ENCODE measurements at regions not wholly inside any gene's neighbourhood (a gene's known extent, or its start where the extent isn't known, plus 50 kb on each side); places are given as distances from the start of the nearest gene placed in this dataset.

DNA sequence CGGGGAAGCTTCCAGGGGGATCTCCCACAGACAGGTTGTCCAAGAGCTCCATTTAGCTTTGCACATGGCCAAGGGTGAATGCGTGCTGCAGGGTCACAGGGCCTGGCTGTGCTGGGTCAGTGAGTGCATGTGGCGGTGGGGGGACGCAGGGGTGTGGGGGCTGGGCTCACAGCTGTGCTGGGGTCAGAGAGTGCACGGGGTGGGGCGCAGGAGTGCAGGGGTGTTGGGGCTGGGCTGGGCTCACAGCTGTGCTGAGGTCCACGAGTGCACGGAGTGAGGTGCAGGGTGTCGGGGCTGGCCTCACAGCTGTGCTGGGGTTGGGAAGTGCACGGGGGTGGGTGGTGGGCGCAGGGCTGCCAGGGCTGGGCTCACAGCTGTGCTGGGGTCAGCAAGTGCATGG, 557.7 kb downstream of the BRD1 start:
- H3K4me3 ChIP-seq = no peak overlapping the region
- Mint-ChIP-seq H3K9me3 (peaks cover 12% of the 10 kb centered on the region), H3K27ac (peak overlapping the region; percentile 88), H3K27me3 (ENCODE audit: insufficient read depth, low read depth, poor library complexity) (peaks cover 27% of the 10 kb centered on the region), H3K4me1 (peaks cover 38% of the 10 kb centered on the region), H3K4me3 (peak overlapping the region; percentile 59), H3K36me3 (ENCODE audit: low read depth) (peaks cover 10% of the 10 kb centered on the region)
- H3F3A ChIP-seq (replicated peaks; ENCODE audit: low read depth) = no peaks in the 10 kb centered on the region
- ATAC-seq (peak; percentile 63), DNase-seq (ENCODE audit: low spot score) (no peak)
- no peak overlapping the region for H3K27ac ChIP-seq (ENCODE audit: low read depth)
- no peaks in the 10 kb centered on the region for H3K36me3 ChIP-seq (ENCODE audit: insufficient read depth)
- no peak overlapping the region for H3K4me2 ChIP-seq
- H3K79me2 ChIP-seq (replicated peaks; ENCODE audit: insufficient read depth) = no peaks in the 10 kb centered on the region
- TF ChIP-seq JUNB (IDR thresholded peaks at IDR 0.05; ENCODE audit: unreplicated experiment) (no peak), NANOG (IDR thresholded peaks at IDR 0.05; ENCODE audit: borderline replicate concordance) (no peak), CREB1 (CRISPR knock-in tag; IDR thresholded peaks at IDR 0.05; ENCODE audit: low read depth) (no peak)
- TF ChIP-seq, protein P1, sequence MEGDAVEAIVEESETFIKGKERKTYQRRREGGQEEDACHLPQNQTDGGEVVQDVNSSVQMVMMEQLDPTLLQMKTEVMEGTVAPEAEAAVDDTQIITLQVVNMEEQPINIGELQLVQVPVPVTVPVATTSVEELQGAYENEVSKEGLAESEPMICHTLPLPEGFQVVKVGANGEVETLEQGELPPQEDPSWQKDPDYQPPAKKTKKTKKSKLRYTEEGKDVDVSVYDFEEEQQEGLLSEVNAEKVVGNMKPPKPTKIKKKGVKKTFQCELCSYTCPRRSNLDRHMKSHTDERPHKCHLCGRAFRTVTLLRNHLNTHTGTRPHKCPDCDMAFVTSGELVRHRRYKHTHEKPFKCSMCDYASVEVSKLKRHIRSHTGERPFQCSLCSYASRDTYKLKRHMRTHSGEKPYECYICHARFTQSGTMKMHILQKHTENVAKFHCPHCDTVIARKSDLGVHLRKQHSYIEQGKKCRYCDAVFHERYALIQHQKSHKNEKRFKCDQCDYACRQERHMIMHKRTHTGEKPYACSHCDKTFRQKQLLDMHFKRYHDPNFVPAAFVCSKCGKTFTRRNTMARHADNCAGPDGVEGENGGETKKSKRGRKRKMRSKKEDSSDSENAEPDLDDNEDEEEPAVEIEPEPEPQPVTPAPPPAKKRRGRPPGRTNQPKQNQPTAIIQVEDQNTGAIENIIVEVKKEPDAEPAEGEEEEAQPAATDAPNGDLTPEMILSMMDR (conservative IDR thresholded peaks at IDR 0.05; ENCODE audit: low read depth in 2 of 2) = no peak
- TF ChIP-seq, protein P2, sequence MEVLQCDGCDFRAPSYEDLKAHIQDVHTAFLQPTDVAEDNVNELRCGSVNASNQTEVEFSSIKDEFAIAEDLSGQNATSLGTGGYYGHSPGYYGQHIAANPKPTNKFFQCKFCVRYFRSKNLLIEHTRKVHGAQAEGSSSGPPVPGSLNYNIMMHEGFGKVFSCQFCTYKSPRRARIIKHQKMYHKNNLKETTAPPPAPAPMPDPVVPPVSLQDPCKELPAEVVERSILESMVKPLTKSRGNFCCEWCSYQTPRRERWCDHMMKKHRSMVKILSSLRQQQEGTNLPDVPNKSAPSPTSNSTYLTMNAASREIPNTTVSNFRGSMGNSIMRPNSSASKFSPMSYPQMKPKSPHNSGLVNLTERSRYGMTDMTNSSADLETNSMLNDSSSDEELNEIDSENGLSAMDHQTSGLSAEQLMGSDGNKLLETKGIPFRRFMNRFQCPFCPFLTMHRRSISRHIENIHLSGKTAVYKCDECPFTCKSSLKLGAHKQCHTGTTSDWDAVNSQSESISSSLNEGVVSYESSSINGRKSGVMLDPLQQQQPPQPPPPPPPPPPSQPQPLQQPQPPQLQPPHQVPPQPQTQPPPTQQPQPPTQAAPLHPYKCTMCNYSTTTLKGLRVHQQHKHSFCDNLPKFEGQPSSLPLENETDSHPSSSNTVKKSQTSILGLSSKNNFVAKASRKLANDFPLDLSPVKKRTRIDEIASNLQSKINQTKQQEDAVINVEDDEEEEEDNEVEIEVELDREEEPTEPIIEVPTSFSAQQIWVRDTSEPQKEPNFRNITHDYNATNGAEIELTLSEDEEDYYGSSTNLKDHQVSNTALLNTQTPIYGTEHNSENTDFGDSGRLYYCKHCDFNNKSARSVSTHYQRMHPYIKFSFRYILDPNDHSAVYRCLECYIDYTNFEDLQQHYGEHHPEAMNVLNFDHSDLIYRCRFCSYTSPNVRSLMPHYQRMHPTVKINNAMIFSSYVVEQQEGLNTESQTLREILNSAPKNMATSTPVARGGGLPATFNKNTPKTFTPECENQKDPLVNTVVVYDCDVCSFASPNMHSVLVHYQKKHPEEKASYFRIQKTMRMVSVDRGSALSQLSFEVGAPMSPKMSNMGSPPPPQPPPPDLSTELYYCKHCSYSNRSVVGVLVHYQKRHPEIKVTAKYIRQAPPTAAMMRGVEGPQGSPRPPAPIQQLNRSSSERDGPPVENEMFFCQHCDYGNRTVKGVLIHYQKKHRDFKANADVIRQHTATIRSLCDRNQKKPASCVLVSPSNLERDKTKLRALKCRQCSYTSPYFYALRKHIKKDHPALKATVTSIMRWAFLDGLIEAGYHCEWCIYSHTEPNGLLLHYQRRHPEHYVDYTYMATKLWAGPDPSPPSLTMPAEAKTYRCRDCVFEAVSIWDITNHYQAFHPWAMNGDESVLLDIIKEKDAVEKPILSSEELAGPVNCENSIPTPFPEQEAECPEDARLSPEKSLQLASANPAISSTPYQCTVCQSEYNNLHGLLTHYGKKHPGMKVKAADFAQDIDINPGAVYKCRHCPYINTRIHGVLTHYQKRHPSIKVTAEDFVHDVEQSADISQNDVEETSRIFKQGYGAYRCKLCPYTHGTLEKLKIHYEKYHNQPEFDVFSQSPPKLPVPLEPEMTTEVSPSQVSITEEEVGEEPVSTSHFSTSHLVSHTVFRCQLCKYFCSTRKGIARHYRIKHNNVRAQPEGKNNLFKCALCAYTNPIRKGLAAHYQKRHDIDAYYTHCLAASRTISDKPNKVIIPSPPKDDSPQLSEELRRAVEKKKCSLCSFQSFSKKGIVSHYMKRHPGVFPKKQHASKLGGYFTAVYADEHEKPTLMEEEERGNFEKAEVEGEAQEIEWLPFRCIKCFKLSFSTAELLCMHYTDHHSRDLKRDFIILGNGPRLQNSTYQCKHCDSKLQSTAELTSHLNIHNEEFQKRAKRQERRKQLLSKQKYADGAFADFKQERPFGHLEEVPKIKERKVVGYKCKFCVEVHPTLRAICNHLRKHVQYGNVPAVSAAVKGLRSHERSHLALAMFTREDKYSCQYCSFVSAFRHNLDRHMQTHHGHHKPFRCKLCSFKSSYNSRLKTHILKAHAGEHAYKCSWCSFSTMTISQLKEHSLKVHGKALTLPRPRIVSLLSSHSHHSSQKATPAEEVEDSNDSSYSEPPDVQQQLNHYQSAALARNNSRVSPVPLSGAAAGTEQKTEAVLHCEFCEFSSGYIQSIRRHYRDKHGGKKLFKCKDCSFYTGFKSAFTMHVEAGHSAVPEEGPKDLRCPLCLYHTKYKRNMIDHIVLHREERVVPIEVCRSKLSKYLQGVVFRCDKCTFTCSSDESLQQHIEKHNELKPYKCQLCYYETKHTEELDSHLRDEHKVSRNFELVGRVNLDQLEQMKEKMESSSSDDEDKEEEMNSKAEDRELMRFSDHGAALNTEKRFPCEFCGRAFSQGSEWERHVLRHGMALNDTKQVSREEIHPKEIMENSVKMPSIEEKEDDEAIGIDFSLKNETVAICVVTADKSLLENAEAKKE (CRISPR knock-in tag; IDR thresholded peaks at IDR 0.05) = no peak
- H4K20me1 ChIP-seq (replicated peaks; ENCODE audit: insufficient read depth) = no peaks in the 10 kb centered on the region
- H3K27me3 ChIP-seq (ENCODE audit: insufficient read depth) = no peaks in the 10 kb centered on the region
- H2AFZ ChIP-seq = no peak overlapping the region
- no peaks in the 10 kb centered on the region for H3K4me1 ChIP-seq (ENCODE audit: insufficient read depth)
- no peaks in the 10 kb centered on the region for H3K9me2 ChIP-seq (ENCODE audit: insufficient read depth)

All from GM23338 (cell line).